Right atrium auricular region (tissue), 2 donors: ENCODE measurements at regions not wholly inside any gene's neighbourhood (a gene's known extent, or its start where the extent isn't known, plus 50 kb on each side); places are given as distances from the start of the nearest gene placed in this dataset.

Source experiments
- DNase-seq: peaks from one replicate; pipeline ENCODE4 v3.0.0-alpha.2; 2019; ENCODE audit warnings: low spot score
- H3K27ac ChIP-seq, 2 donors: fragments of 200-600 bp; sonication (generic); 1 replicate in 1 of 2; 2 replicates in 1 of 2; pipeline ENCODE4 v1.5.1; 2016 to 2019
- H3K27me3 ChIP-seq, 2 donors: fragments of 200-600 bp; sonication (generic); one replicate each; pipeline versions ENCODE4 v1.5.1 to v1.6.0; 2017 to 2019
- H3K36me3 ChIP-seq: fragments of 200-600 bp; sonication (generic); one replicate; pipeline ENCODE4 v1.5.1; 2016
- H3K4me1 ChIP-seq, 2 donors: fragments of 200-600 bp; sonication (generic); one replicate each; pipeline versions ENCODE4 v1.5.1 to v1.6.0; 2017 to 2019
- H3K4me3 ChIP-seq, 2 donors: fragments of 200-600 bp; sonication (generic); 1 replicate in 1 of 2; 2 replicates in 1 of 2; pipeline ENCODE4 v1.5.1; 2017 to 2019; ENCODE audit warnings: mild to moderate bottlenecking in 1 of 2, moderate library complexity in 1 of 2
- H3K9me3 ChIP-seq, 2 donors: fragments of 200-600 bp; sonication (generic); one replicate each; pipeline ENCODE4 v1.5.1; 2019
- TF ChIP-seq, protein P1 (sequence below), 2 donors: fragments of 200-600 bp; sonication (generic); IDR thresholded peaks; one replicate each; pipeline ENCODE4 v1.5.1; 2019; ENCODE audit warnings: antibody characterized with exemption in 2 of 2

DNA sequence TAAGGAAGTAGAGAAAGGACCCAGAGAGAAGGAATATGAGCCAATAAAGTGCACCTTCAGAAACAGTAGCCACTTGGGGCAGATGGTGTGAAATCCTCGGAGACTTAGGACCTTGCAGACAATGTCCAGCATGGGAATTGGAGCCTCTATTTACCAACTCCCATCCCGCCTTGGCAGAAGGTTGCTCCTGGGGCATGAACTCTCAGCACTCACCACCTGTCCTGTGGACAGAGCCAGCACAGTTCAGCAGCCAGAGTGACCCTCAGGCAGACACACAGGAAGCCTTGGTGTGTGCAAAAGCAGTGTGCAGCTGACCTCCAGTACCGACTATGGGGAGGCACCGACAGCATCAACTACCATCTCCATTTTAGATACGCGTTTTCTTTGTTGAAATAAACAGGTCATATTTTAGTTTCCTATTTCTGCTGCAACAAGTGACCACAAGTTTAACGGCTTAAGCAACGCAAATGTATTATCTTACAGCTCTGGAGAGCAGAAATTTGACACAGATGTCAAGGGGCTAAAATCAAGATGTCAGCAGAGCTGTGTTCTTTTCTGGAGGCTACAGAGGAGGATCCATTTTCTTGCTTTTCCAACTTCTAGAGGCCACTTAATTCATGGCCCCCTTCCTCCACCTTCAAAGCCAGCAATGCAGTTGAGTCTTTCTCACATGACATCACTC, 428.1 kb downstream of the MED13L start:
- Histone ChIP-seq H3K27me3 (no peaks in the 10 kb centered on the region), H3K4me3 (no peak overlapping the region), H3K9me3 (peaks cover 0 to 12% of the 10 kb centered on the region in 2 donors), H3K4me1 (no peaks in the 10 kb centered on the region), H3K36me3 (no peaks in the 10 kb centered on the region), H3K27ac (no peak overlapping the region)
- no peak for DNase-seq
- TF ChIP-seq, protein P1, sequence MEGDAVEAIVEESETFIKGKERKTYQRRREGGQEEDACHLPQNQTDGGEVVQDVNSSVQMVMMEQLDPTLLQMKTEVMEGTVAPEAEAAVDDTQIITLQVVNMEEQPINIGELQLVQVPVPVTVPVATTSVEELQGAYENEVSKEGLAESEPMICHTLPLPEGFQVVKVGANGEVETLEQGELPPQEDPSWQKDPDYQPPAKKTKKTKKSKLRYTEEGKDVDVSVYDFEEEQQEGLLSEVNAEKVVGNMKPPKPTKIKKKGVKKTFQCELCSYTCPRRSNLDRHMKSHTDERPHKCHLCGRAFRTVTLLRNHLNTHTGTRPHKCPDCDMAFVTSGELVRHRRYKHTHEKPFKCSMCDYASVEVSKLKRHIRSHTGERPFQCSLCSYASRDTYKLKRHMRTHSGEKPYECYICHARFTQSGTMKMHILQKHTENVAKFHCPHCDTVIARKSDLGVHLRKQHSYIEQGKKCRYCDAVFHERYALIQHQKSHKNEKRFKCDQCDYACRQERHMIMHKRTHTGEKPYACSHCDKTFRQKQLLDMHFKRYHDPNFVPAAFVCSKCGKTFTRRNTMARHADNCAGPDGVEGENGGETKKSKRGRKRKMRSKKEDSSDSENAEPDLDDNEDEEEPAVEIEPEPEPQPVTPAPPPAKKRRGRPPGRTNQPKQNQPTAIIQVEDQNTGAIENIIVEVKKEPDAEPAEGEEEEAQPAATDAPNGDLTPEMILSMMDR (IDR thresholded peaks at IDR 0.05), result no peak

DNA sequence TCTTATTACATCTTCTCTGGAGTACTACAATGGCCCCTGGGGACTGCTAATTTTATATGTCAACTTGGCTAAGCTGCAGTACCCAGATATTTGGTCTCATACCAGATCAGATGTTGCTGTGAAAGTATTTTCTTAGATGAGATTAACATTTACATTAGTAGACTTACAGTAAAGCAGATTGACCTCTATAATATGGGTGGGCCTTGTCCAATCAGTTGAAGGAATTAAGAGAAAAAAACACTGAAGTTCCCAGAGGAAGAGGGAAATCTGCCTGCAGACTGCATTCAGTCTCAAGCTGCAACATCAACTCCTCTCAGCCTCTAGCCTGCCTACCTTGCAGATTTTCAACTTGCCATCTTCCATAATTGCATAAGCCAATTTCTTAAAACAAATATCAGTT, 430.1 kb downstream of the MED13L start:
- no peaks in the 10 kb centered on the region for H3K27me3 ChIP-seq
- no peak for DNase-seq
- peaks cover 0 to 12% of the 10 kb centered on the region in 2 donors for H3K9me3 ChIP-seq
- TF ChIP-seq, protein P1 (IDR thresholded peaks at IDR 0.05), result no peak
- H3K27ac ChIP-seq, result no peak overlapping the region
- no peak overlapping the region for H3K4me3 ChIP-seq
- H3K4me1 ChIP-seq, result no peaks in the 10 kb centered on the region
- no peaks in the 10 kb centered on the region for H3K36me3 ChIP-seq

DNA sequence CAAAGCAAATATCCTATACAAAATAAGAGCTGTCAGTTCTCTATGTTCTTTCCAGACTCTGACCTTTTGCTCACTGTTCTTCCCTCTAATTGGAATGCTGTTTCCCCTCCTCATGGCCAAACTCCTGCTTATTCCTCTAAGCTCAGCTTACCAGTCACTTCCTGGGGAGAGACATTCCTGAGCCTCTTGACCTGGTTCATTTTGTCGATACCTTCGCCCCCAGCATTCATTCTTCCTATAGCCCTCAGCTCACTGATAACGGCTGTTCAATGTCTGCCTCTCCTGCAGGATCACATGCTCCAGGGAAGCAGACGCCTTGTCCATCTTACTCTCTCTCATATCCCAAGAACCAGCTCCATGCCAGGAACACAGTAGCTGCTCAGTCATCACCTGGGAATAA, 431.0 kb downstream of the MED13L start:
- TF ChIP-seq, protein P1 (IDR thresholded peaks at IDR 0.05), result no peak
- no peaks in the 10 kb centered on the region for H3K4me1 ChIP-seq

DNA sequence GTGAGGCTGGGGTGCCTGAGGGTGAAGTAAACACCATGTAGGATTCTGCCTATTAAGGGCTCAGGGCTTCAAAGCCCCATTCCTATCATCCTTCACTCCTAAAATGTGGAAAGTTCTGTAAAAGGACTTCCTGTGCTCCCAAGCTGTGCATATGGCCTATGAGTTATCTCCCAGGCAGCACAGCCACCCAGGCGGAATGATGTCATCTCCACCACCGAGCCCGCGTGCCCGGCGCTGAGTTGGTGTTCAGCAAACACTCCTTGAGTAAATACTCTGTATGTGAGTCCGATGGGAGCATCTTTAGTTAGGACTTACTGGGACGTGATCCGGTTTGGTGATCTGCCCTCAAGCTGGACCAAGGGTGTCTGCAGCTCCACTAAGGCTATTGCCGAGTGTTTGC, 437.3 kb downstream of the MED13L start:
- Histone ChIP-seq H3K27me3 (no peaks in the 10 kb centered on the region), H3K4me3 (no peak overlapping the region), H3K36me3 (no peaks in the 10 kb centered on the region), H3K4me1 (no peaks in the 10 kb centered on the region), H3K9me3 (no peaks in the 10 kb centered on the region), H3K27ac (no peak overlapping the region)
- no peak for DNase-seq
- TF ChIP-seq, protein P1 (IDR thresholded peaks at IDR 0.05), result no peak

More for the DNA sequence above, 431.0 kb downstream of the MED13L start:
- H3K27me3 ChIP-seq, result no peaks in the 10 kb centered on the region
- no peak overlapping the region for H3K4me3 ChIP-seq
- DNase-seq, result no peak
- H3K27ac ChIP-seq, result no peak overlapping the region
- H3K9me3 ChIP-seq, result peaks cover 0 to 12% of the 10 kb centered on the region in 2 donors
- H3K36me3 ChIP-seq, result no peaks in the 10 kb centered on the region

DNA sequence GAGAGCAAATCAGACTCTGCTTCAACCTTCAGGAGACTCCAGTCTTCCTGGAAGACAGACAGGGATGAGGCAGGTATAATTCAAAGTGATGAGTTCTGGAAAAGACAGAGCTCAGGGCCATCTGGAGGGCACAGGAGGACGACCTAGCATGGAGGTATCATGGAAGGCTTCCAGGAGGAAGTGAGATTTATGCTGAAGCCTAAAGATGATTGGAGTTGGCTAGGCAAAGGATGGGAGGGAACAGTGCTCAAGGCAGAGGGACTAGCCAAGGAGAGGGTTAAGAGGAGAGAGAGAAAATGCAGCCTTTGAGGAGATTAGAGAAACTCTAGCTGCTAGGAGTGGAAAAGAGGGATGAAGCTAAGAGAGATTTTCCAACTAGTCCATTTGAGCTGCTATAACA, 438.5 kb downstream of the MED13L start:
- Histone ChIP-seq H3K4me3 (no peak overlapping the region), H3K36me3 (no peaks in the 10 kb centered on the region), H3K9me3 (no peaks in the 10 kb centered on the region), H3K27me3 (no peaks in the 10 kb centered on the region), H3K27ac (no peak overlapping the region), H3K4me1 (no peaks in the 10 kb centered on the region)
- TF ChIP-seq, protein P1 (IDR thresholded peaks at IDR 0.05), result no peak
- DNase-seq, result no peak

DNA sequence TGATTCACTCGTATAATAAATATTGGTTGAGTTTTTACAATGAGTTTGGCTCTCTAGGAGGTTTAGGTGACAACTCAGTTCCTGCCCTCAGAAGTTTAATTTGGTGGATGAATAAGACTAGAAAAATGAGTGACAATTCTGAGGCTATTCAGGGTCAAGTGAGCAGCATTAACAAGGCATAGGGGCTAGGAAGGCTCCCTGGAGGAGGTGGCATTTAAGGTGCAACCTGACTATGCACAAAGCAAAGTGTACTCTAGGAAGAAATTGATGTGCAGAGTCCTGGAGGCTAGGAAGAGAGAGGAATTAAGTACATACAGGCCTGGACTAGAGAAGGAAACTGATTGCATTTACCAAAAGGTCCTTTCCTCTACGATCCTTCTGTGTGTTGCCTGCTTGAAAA, 440.3 kb downstream of the MED13L start:
- H3K4me1 ChIP-seq, result no peaks in the 10 kb centered on the region
- no peaks in the 10 kb centered on the region for H3K9me3 ChIP-seq
- no peak overlapping the region for H3K4me3 ChIP-seq
- no peaks in the 10 kb centered on the region for H3K36me3 ChIP-seq
- TF ChIP-seq, protein P1 (IDR thresholded peaks at IDR 0.05), result no peak
- no peak for DNase-seq
- no peaks in the 10 kb centered on the region for H3K27me3 ChIP-seq
- no peak overlapping the region for H3K27ac ChIP-seq
